Astrocyte (in vitro differentiated cells and primary cell): ENCODE measurements at regions not wholly inside any gene's neighbourhood (a gene's known extent, or its start where the extent isn't known, plus 50 kb on each side); places are given as distances from the start of the nearest gene placed in this dataset.

Source experiments
- EZH2 ChIP-seq: IDR thresholded peaks from 2 replicates; pipeline ENCODE4 v1.6.1; 2012; ENCODE audit warnings: mild to moderate bottlenecking, low read length, inconsistent platforms; ENCODE audit not compliant: insufficient read depth
- TF ChIP-seq, protein P1 (sequence below): IDR thresholded peaks from 2 replicates; pipeline ENCODE4 v1.5.1; 2011; ENCODE audit warnings: low read depth, mild to moderate bottlenecking, inconsistent platforms, low read length, moderate library complexity; ENCODE audit not compliant: insufficient read depth

DNA sequence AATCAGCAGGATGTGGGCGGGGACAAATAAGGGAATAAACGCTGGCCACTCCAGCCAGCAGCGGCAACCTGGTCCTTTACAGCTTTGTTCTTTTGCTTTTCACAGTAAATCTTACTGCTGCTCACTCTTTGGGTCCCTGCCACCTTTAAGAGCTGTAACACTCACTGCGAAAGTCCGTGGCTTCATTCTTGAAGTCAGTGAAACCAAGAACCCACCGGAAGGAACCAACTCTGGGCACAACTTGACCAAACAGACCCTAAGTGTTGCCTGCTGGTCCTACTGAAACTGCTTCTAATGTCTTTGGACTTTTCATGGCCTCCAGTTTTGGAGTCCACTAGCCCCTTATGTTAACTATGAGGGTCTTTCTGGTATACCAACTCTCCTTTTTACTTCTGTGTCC is 566.2 kb upstream of the IGFBP7 start:
- TF ChIP-seq, protein P1, sequence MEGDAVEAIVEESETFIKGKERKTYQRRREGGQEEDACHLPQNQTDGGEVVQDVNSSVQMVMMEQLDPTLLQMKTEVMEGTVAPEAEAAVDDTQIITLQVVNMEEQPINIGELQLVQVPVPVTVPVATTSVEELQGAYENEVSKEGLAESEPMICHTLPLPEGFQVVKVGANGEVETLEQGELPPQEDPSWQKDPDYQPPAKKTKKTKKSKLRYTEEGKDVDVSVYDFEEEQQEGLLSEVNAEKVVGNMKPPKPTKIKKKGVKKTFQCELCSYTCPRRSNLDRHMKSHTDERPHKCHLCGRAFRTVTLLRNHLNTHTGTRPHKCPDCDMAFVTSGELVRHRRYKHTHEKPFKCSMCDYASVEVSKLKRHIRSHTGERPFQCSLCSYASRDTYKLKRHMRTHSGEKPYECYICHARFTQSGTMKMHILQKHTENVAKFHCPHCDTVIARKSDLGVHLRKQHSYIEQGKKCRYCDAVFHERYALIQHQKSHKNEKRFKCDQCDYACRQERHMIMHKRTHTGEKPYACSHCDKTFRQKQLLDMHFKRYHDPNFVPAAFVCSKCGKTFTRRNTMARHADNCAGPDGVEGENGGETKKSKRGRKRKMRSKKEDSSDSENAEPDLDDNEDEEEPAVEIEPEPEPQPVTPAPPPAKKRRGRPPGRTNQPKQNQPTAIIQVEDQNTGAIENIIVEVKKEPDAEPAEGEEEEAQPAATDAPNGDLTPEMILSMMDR: no peak
- TF ChIP-seq EZH2: no peak
